ENCODE measurements at regions not wholly inside any gene's neighbourhood (a gene's known extent, or its start where the extent isn't known, plus 50 kb on each side); places are given as distances from the start of the nearest gene placed in this dataset.

DNA sequence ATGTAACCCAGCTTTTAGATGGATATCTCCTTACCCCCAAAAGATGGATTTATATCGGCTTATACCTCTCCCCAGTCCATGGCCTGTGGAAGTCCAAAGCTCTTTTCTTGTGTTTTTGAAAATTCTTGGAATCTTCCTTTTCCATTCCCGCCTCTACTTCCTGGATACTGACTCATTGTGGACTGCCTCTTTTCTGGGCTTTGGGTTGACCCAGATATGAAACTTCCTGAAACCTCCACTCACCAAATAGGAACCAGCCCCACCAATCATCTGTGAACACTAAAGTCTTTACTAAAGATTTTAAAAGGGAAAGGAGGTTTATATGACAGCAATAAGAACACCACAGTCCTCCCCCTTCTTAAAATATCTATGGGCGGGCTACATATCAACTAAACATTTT is 163.4 kb upstream of the SYN3 start:
- TF ChIP-seq CTCF (IDR thresholded peaks at IDR 0.05; ENCODE audit: poor library complexity) (no peak), EZH2phosphoT487 (IDR thresholded peaks at IDR 0.05; ENCODE audit: low read depth, severe bottlenecking, unreplicated experiment) (no peak), EZH2 (IDR thresholded peaks at IDR 0.05; ENCODE audit: borderline replicate concordance) (no peak)

Data from hepatocyte (in vitro differentiated cells).